ENCODE measurements at regions not wholly inside any gene's neighbourhood (a gene's known extent, or its start where the extent isn't known, plus 50 kb on each side); places are given as distances from the start of the nearest gene placed in this dataset.

- no peak for DNase-seq (ENCODE audit: low spot score)
Measured at GRCh38 chr1:4586611-4587160, 67.7 kb upstream of the AJAP1 start.

- DNase-seq (ENCODE audit: low spot score), result no peak
Measured at GRCh38 chr1:4587721-4588120, 66.7 kb upstream of the AJAP1 start.

- peak; percentile 11 for DNase-seq (ENCODE audit: low spot score)
Measured at GRCh38 chr1:4590756-4591155, 63.7 kb upstream of the AJAP1 start.

- DNase-seq (ENCODE audit: low spot score), result no peak
Measured at GRCh38 chr1:4591926-4592325, 62.5 kb upstream of the AJAP1 start.

- no peak for DNase-seq (ENCODE audit: low spot score)
Measured at GRCh38 chr1:4593106-4593505, 61.3 kb upstream of the AJAP1 start.

GRCh38 chr1:4594286-4594991 is 60.0 kb upstream of the AJAP1 start:
- DNase-seq (ENCODE audit: low spot score), result no peak

GRCh38 chr1:4595341-4596225 is 58.8 kb upstream of the AJAP1 start:
- DNase-seq (ENCODE audit: low spot score), result no peak

- no peak for DNase-seq (ENCODE audit: low spot score)
Measured at GRCh38 chr1:4596486-4596885, 57.9 kb upstream of the AJAP1 start.

- no peak for DNase-seq (ENCODE audit: low spot score)
Measured at GRCh38 chr1:4597020-4597419, 57.4 kb upstream of the AJAP1 start.

GRCh38 chr1:4598561-4598960 is 55.8 kb upstream of the AJAP1 start:
- no peak for DNase-seq (ENCODE audit: low spot score)

- no peak for DNase-seq (ENCODE audit: low spot score)
Measured at GRCh38 chr1:4599521-4599920, 54.9 kb upstream of the AJAP1 start.

- no peak for DNase-seq (ENCODE audit: low spot score)
Measured at GRCh38 chr1:4599951-4600481, 54.4 kb upstream of the AJAP1 start.

- no peak for DNase-seq (ENCODE audit: low spot score)
Measured at GRCh38 chr1:4600615-4601460, 53.6 kb upstream of the AJAP1 start.

GRCh38 chr1:4601941-4602340 is 52.5 kb upstream of the AJAP1 start:
- no peak for DNase-seq (ENCODE audit: low spot score)

- DNase-seq (ENCODE audit: low spot score), result peak; percentile 8
Measured at GRCh38 chr1:4602462-4603294, 51.7 kb upstream of the AJAP1 start.

- DNase-seq (ENCODE audit: low spot score), result peak; percentile 95
Measured at GRCh38 chr1:4603295-4604110, 50.9 kb upstream of the AJAP1 start.

Measured in kidney tubule cell (primary cell).